ENCODE measurements at regions not wholly inside any gene's neighbourhood (a gene's known extent, or its start where the extent isn't known, plus 50 kb on each side); places are given as distances from the start of the nearest gene placed in this dataset.
"Not testable (repeated sequence)": the region's sequence is repeated elsewhere in the genome, so short reads cannot be mapped to it uniquely, and the experiment has no call there.

GRCh38 chr3:154818676-154819255 lies 261.4 kb upstream of the MME start:
- Mint-ChIP-seq H3K27ac (ENCODE audit: unreplicated experiment) (no peak overlapping the region), H3K4me1 (ENCODE audit: unreplicated experiment) (no peaks in the 10 kb centered on the region), H3K27me3 (ENCODE audit: unreplicated experiment) (peaks cover 5% of the 10 kb centered on the region), H3K9me3 (ENCODE audit: unreplicated experiment) (no peaks in the 10 kb centered on the region), H3K4me3 (ENCODE audit: unreplicated experiment) (no peak overlapping the region), H3K36me3 (ENCODE audit: unreplicated experiment) (no peaks in the 10 kb centered on the region)
- TF ChIP-seq CTCF (IDR thresholded peaks at IDR 0.05), result no peak
- DNase-seq (ENCODE audit: extremely low spot score, unreplicated experiment), result no peak

- peaks cover 19% of the 10 kb centered on the region for H3K9me3 Mint-ChIP-seq (ENCODE audit: unreplicated experiment)
- not testable (repeated sequence) for H3K27ac Mint-ChIP-seq (ENCODE audit: unreplicated experiment); DNase-seq (ENCODE audit: extremely low spot score, unreplicated experiment); H3K4me3 Mint-ChIP-seq (ENCODE audit: unreplicated experiment); H3K4me1 Mint-ChIP-seq (ENCODE audit: unreplicated experiment); H3K27me3 Mint-ChIP-seq (ENCODE audit: unreplicated experiment); H3K36me3 Mint-ChIP-seq (ENCODE audit: unreplicated experiment)
These were observed 270.1 kb upstream of the MME start for GRCh38 chr3:154810017-154810416.

DNA sequence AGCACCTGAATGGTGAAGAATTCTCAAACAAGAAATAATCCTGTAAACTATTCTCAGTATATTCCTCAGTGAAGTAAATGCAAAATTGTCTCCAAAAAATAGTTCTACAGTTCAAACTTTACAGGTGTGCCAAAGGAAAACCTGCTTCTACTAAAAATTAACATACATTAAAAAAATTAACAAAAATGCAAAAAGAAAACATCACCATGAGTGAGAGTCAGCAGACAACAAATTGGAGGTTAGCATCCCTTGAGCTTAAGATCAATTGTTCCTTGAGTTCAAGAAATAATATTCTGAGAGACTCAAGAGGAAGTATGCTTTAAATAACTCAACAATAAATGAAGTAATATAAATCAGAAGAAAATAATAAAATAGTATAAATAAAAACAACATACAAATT lies 278.4 kb upstream of the MME start:
- no peak for TF ChIP-seq CTCF (IDR thresholded peaks at IDR 0.05)
- Mint-ChIP-seq H3K9me3 (ENCODE audit: unreplicated experiment) (peaks cover 8% of the 10 kb centered on the region), H3K27ac (ENCODE audit: unreplicated experiment) (no peak overlapping the region), H3K4me1 (ENCODE audit: unreplicated experiment) (peaks cover 4% of the 10 kb centered on the region), H3K27me3 (ENCODE audit: unreplicated experiment) (no peaks in the 10 kb centered on the region), H3K36me3 (ENCODE audit: unreplicated experiment) (no peaks in the 10 kb centered on the region), H3K4me3 (ENCODE audit: unreplicated experiment) (no peak overlapping the region)
- no peak for DNase-seq (ENCODE audit: extremely low spot score, unreplicated experiment)

GRCh38 chr3:154799800-154800199 lies 280.3 kb upstream of the MME start:
- Mint-ChIP-seq H3K36me3 (ENCODE audit: unreplicated experiment) (no peaks in the 10 kb centered on the region), H3K9me3 (ENCODE audit: unreplicated experiment) (peaks cover 3% of the 10 kb centered on the region), H3K4me3 (ENCODE audit: unreplicated experiment) (no peak overlapping the region), H3K27ac (ENCODE audit: unreplicated experiment) (no peak overlapping the region), H3K27me3 (ENCODE audit: unreplicated experiment) (no peaks in the 10 kb centered on the region), H3K4me1 (ENCODE audit: unreplicated experiment) (peaks cover 10% of the 10 kb centered on the region)
- DNase-seq (ENCODE audit: extremely low spot score, unreplicated experiment), result no peak
- TF ChIP-seq CTCF (IDR thresholded peaks at IDR 0.05), result no peak

DNA sequence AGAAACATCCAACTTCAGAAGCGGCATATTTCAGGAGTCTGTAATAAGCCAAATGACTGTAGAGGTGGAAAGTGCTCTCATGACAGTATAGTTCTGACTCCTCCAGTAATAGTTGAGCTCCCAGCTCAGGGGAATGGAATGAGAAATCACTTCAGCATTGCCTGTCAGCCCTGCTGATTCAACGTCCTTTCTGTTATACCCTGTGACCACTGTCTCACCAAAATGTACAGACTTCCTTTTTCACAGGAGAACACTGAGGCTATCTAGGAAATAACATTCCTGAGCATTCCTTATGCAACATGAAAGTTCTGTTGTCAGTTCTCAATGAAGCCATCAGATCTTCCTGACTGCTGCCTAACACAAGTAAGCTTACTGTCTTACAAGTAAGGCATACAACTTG lies 284.5 kb upstream of the MME start:
- Mint-ChIP-seq H3K9me3 (ENCODE audit: unreplicated experiment) (no peaks in the 10 kb centered on the region), H3K4me3 (ENCODE audit: unreplicated experiment) (no peak overlapping the region), H3K36me3 (ENCODE audit: unreplicated experiment) (no peaks in the 10 kb centered on the region), H3K4me1 (ENCODE audit: unreplicated experiment) (peaks cover 12% of the 10 kb centered on the region), H3K27ac (ENCODE audit: unreplicated experiment) (no peak overlapping the region), H3K27me3 (ENCODE audit: unreplicated experiment) (no peaks in the 10 kb centered on the region)
- no peak for DNase-seq (ENCODE audit: extremely low spot score, unreplicated experiment)
- TF ChIP-seq CTCF (IDR thresholded peaks at IDR 0.05), result no peak
